IMR-90 (cell line): ENCODE measurements at regions not wholly inside any gene's neighbourhood (a gene's known extent, or its start where the extent isn't known, plus 50 kb on each side); places are given as distances from the start of the nearest gene placed in this dataset.

Source experiments
- ATAC-seq: fragments of 200-7000 bp; cut with Tn5 transposase; 2 replicates; pipeline ENCODE4 v1.9.1; 2020; ENCODE audit warnings: low read depth, mild to moderate bottlenecking, moderate library complexity
- BruUV-seq: library from RNA; stranded (reverse); fragments of 400-500 nt; replicated peaks from 2 replicates; lab custom pipeline; 2021; lab: Mats Ljungman, UMichigan
- CTCF ChIA-PET: fragments of 300-600 bp; formaldehyde crosslinking; extraction: SDS; loops from one replicate; lab custom pipeline; 2021; ENCODE audit warnings: antibody characterized with exemption; lab: Yijun Ruan, JAX
- POLR2A ChIA-PET: fragments of 300-600 bp; sonication (Branson Sonifier 250); formaldehyde crosslinking; loops from one replicate; lab custom pipeline; 2022; ENCODE audit warnings: antibody characterized with exemption; ENCODE audit not compliant: unreplicated experiment; lab: Charles Lee
- DNase-seq: peaks from one replicate; pipeline ENCODE4 v3.0.0; 2013
- H2AFZ ChIP-seq: replicated peaks from 2 replicates; pipeline ENCODE3; 2013; ENCODE audit warnings: low read length, mild to moderate bottlenecking; ENCODE audit not compliant: poor library complexity
- H2AK5ac ChIP-seq: 2 replicates; pipeline ENCODE4 v1.6.1; 2013; ENCODE audit warnings: low read depth, low read length, inconsistent platforms
- H2AK9ac ChIP-seq: replicated peaks from 2 replicates; pipeline ENCODE3; 2013; ENCODE audit warnings: mild to moderate bottlenecking, low read depth, low read length, moderate library complexity; ENCODE audit not compliant: poor library complexity
- H2BK120ac ChIP-seq: 2 replicates; pipeline ENCODE4 v1.6.1; 2013; ENCODE audit warnings: low read depth, low read length, inconsistent platforms
- H2BK15ac ChIP-seq: 3 replicates; pipeline ENCODE4 v1.6.1; 2013; ENCODE audit warnings: low read depth, low read length, inconsistent platforms
- H2BK20ac ChIP-seq: 2 replicates; pipeline ENCODE4 v1.6.1; 2013; ENCODE audit warnings: low read depth, mild to moderate bottlenecking, inconsistent platforms, low read length, moderate library complexity
- H2BK5ac ChIP-seq: 2 replicates; pipeline ENCODE4 v1.6.1; 2013; ENCODE audit warnings: mild to moderate bottlenecking, low read depth, low read length, inconsistent platforms; ENCODE audit not compliant: poor library complexity, severe bottlenecking
- H3K14ac ChIP-seq: replicated peaks from 2 replicates; pipeline ENCODE4 v1.6.1; 2013; ENCODE audit warnings: low read depth, low read length, inconsistent platforms
- H3K18ac ChIP-seq: 2 replicates; pipeline ENCODE4 v1.6.1; 2013; ENCODE audit warnings: low read depth, low read length, control low read depth
- H3K23ac ChIP-seq: 2 replicates; pipeline ENCODE4 v1.6.1; 2013; ENCODE audit warnings: low read depth, low read length, inconsistent platforms
- H3K27ac ChIP-seq: 2 replicates; pipeline ENCODE4 v1.5.1; 2013; ENCODE audit warnings: mild to moderate bottlenecking, control low read depth, low read length; ENCODE audit not compliant: insufficient read depth
- H3K27me3 ChIP-seq: 2 replicates; pipeline ENCODE4 v1.6.1; 2013; ENCODE audit warnings: low read length; ENCODE audit not compliant: control insufficient read depth, insufficient read depth
- H3K36me3 ChIP-seq: 2 replicates; pipeline ENCODE4 v1.6.1; 2013; ENCODE audit warnings: low read length, mixed read lengths; ENCODE audit not compliant: control insufficient read depth, insufficient read depth
- H3K4ac ChIP-seq: 2 replicates; pipeline ENCODE4 v1.6.1; 2013; ENCODE audit warnings: low read depth, low read length, inconsistent platforms
- H3K4me1 ChIP-seq: 2 replicates; pipeline ENCODE4 v1.6.1; 2013; ENCODE audit warnings: low read length, mixed read lengths; ENCODE audit not compliant: control insufficient read depth, insufficient read depth
- H3K4me2 ChIP-seq: 2 replicates; pipeline ENCODE4 v1.6.1; 2013; ENCODE audit warnings: low read depth, mild to moderate bottlenecking, control low read depth, low read length, moderate library complexity
- H3K4me3 ChIP-seq: 2 replicates; pipeline ENCODE4 v1.5.1; 2013; ENCODE audit warnings: low read depth, mild to moderate bottlenecking, control low read depth, low read length, moderate library complexity; ENCODE audit not compliant: insufficient read depth
- H3K56ac ChIP-seq: 2 replicates; pipeline ENCODE4 v1.6.1; 2013; ENCODE audit warnings: low read length, inconsistent platforms; ENCODE audit not compliant: insufficient read depth; ENCODE audit errors: extremely low read depth
- H3K79me1 ChIP-seq, 2 experiments: 2 replicates each; pipeline ENCODE4 v1.6.1; 2013; ENCODE audit warnings: low read length in 2 of 2, inconsistent platforms in 1 of 2, low read depth in 1 of 2
- H3K9ac ChIP-seq: 2 replicates; pipeline ENCODE4 v1.6.1; 2013; ENCODE audit warnings: low read depth, low read length, control low read depth
- H3K9me1 ChIP-seq: 2 replicates; pipeline ENCODE4 v1.6.1; 2013; ENCODE audit warnings: low read length, inconsistent platforms; ENCODE audit not compliant: insufficient read depth
- H3K9me3 ChIP-seq: 2 replicates; pipeline ENCODE4 v1.6.1; 2013; ENCODE audit warnings: low read length; ENCODE audit not compliant: control insufficient read depth, insufficient read depth
- H4K20me1 ChIP-seq: 2 replicates; pipeline ENCODE4 v1.6.1; 2013; ENCODE audit warnings: low read length, inconsistent platforms; ENCODE audit not compliant: insufficient read depth
- H4K5ac ChIP-seq: 2 replicates; pipeline ENCODE4 v1.6.1; 2013; ENCODE audit warnings: mild to moderate bottlenecking, low read depth, low read length, control low read depth
- H4K8ac ChIP-seq, 2 experiments: 2 replicates each; pipeline ENCODE4 v1.6.1; 2013; ENCODE audit warnings: low read depth in 2 of 2, low read length in 2 of 2, control low read depth in 1 of 2, inconsistent platforms in 1 of 2
- H4K91ac ChIP-seq: 2 replicates; pipeline ENCODE4 v1.6.1; 2013; ENCODE audit warnings: low read depth, low read length, inconsistent platforms; ENCODE audit not compliant: insufficient read depth
- BHLHE40 ChIP-seq: fragments of 150-350 bp; IDR thresholded peaks from 2 replicates; pipeline ENCODE4 v1.6.1; 2016; ENCODE audit warnings: mild to moderate bottlenecking, low read depth, low read length
- CEBPB ChIP-seq: IDR thresholded peaks from 2 replicates; pipeline ENCODE4 v1.6.1; 2012; ENCODE audit warnings: low read depth, low read length, improper control_type of control experiment
- CHD1 ChIP-seq: IDR thresholded peaks from 2 replicates; pipeline ENCODE4 v1.6.1; 2012; ENCODE audit warnings: low read depth, low read length, improper control_type of control experiment
- CTCF ChIP-seq: conservative IDR thresholded peaks from 2 replicates; pipeline ENCODE4 v1.5.1; 2012; ENCODE audit warnings: mild to moderate bottlenecking, low read depth, low read length, improper control_type of control experiment
- ELK1 ChIP-seq: fragments of 150-350 bp; IDR thresholded peaks from 2 replicates; pipeline ENCODE4 v1.6.1; 2016; ENCODE audit warnings: low read depth, mild to moderate bottlenecking, low read length, moderate library complexity, borderline replicate concordance
- FOS ChIP-seq: fragments of 150-350 bp; IDR thresholded peaks from 2 replicates; pipeline ENCODE4 v1.6.1; 2016; ENCODE audit warnings: low read depth, low read length
- MAFK ChIP-seq: IDR thresholded peaks from 2 replicates; pipeline ENCODE4 v1.6.1; 2012; ENCODE audit warnings: low read depth, low read length, improper control_type of control experiment
- MAZ ChIP-seq: IDR thresholded peaks from 2 replicates; pipeline ENCODE4 v1.6.1; 2012; ENCODE audit warnings: low read depth, mild to moderate bottlenecking, low read length, improper control_type of control experiment, moderate library complexity, borderline replicate concordance
- MXI1 ChIP-seq: IDR thresholded peaks from 2 replicates; pipeline ENCODE4 v1.6.1; 2012; ENCODE audit warnings: low read depth, mild to moderate bottlenecking, low read length, moderate library complexity, borderline replicate concordance
- NFE2L2 ChIP-seq: fragments of 150-350 bp; IDR thresholded peaks from 2 replicates; pipeline ENCODE4 v1.6.1; 2016; ENCODE audit warnings: low read depth, mild to moderate bottlenecking, low read length
- POLR2A ChIP-seq: IDR thresholded peaks from 2 replicates; pipeline ENCODE4 v1.6.1; 2012; ENCODE audit warnings: mild to moderate bottlenecking, low read depth, low read length
- RAD21 ChIP-seq: IDR thresholded peaks from 2 replicates; pipeline ENCODE4 v1.6.1; 2012; ENCODE audit warnings: low read length, improper control_type of control experiment
- RCOR1 ChIP-seq: IDR thresholded peaks from 2 replicates; pipeline ENCODE4 v1.6.1; 2012; ENCODE audit warnings: mild to moderate bottlenecking, low read length, improper control_type of control experiment; ENCODE audit not compliant: insufficient replicate concordance
- RFX5 ChIP-seq: IDR thresholded peaks from 2 replicates; pipeline ENCODE4 v1.8.0; 2012; ENCODE audit warnings: low read depth, mild to moderate bottlenecking, low read length, moderate library complexity
- SMC3 ChIP-seq: fragments of 150-350 bp; IDR thresholded peaks from 2 replicates; pipeline ENCODE4 v1.6.1; 2016; ENCODE audit warnings: low read depth, mild to moderate bottlenecking, antibody characterized with exemption, low read length, moderate library complexity
- USF2 ChIP-seq: fragments of 150-350 bp; IDR thresholded peaks from 2 replicates; pipeline ENCODE4 v1.6.1; 2017; ENCODE audit warnings: mild to moderate bottlenecking, antibody characterized with exemption, low read length, low read depth
- WGBS, 2 experiments: methylation state at CpG; one replicate each; pipeline versions ENCODE4 v1.1.5 to v1.1.7; 2013; ENCODE audit warnings: missing lambda C conversion rate in 2 of 2; ENCODE audit not compliant: insufficient read length in 1 of 2; ENCODE audit errors: extremely low coverage in 2 of 2; 5-methylcytosine and 5-hydroxymethylcytosine counted together
- dilution Hi-C: fragments of 300-500 bp; cut with HindIII; formaldehyde crosslinking; loops from one replicate; pipeline ENCODE4 v1.14.3; 2018; ENCODE audit warnings: low sequenced_read_pairs; ENCODE audit not compliant: unreplicated experiment
- in situ Hi-C: fragments of 300-500 bp; cut with MboI; formaldehyde crosslinking; loops from 3 replicates; pipeline ENCODE4 v1.14.3; 2019; ENCODE audit warnings: low sequenced_read_pairs, inconsistent platforms, mixed read lengths
- intact Hi-C: fragments of 100-400 bp; cut with micrococcal nuclease; formaldehyde crosslinking; loops from 2 replicates; pipeline ENCODE4 v1.10.0; 2022

GRCh38 chr16:72665701-72666100 is 382.2 kb downstream of the ZFHX3 start:
- Histone ChIP-seq H3K18ac (no peak overlapping the region), H3K9me3 (no peaks in the 10 kb centered on the region), H4K91ac (no peak overlapping the region), H4K5ac (no peak overlapping the region), H3K14ac (no peak overlapping the region), H3K79me1 (peaks cover 0 to 6% of the 10 kb centered on the region in 2 experiments; a peak in 1 of 4 replicates), H3K36me3 (no peaks in the 10 kb centered on the region), H3K27ac (no peak overlapping the region), H2AK9ac (no peak overlapping the region), H2BK5ac (no peak overlapping the region), H2BK20ac (no peak overlapping the region), H2AK5ac (no peak overlapping the region), H3K4me3 (peak overlapping the region; percentile 65; the same call in 1 of the 2 replicates), H3K56ac (no peak overlapping the region), H2BK120ac (no peak overlapping the region), H3K23ac (no peak overlapping the region; the same call in 1 of the 2 replicates), H3K4me1 (no peaks in the 10 kb centered on the region), H4K20me1 (no peaks in the 10 kb centered on the region), H3K4ac (no peak overlapping the region), H3K9ac (peak overlapping the region; percentile 72; the same call in 1 of the 2 replicates), H2BK15ac (no peak overlapping the region), H3K9me1 (no peaks in the 10 kb centered on the region), H4K8ac (peak overlapping the region; percentile 36 to 55; a peak in 2 of 4 replicates), H3K4me2 (peak overlapping the region; percentile 64), H2AFZ (no peak overlapping the region), H3K27me3 (no peaks in the 10 kb centered on the region)
- dilution Hi-C loops (no loop called here), in situ Hi-C loops (loop anchor here (10.0 kb wide), 2 partner anchors 269 to 399 kb away; no protein-coding TSS in a partner anchor), intact Hi-C loops (loop anchor here (5.0 to 10.0 kb wide), 5 partner anchors 117 to 541 kb away; no protein-coding TSS in a partner anchor)
- peak; percentile 8 for DNase-seq
- ChIA-PET CTCF (no interaction called here), POLR2A (no interaction called here)
- ATAC-seq: no peak
- WGBS, 2 experiments: no CpG with 5 or more reads among the region's 4 CpGs
- no peak for TF ChIP-seq USF2
- no peak for TF ChIP-seq CTCF
- TF ChIP-seq RFX5: no peak
- TF ChIP-seq BHLHE40: no peak
- TF ChIP-seq NFE2L2: no peak
- TF ChIP-seq CEBPB: no peak
- no peak for TF ChIP-seq RAD21
- no peak for TF ChIP-seq SMC3
- TF ChIP-seq MXI1: no peak
- TF ChIP-seq MAZ: no peak
- TF ChIP-seq ELK1: no peak
- no peak for TF ChIP-seq CHD1
- no peak; the same call in 1 of the 2 replicates for TF ChIP-seq POLR2A
- no peak for TF ChIP-seq RCOR1
- no peak for TF ChIP-seq MAFK
- TF ChIP-seq FOS: no peak
- BruUV-seq: no TSS peak
